ENCODE measurements at regions not wholly inside any gene's neighbourhood (a gene's known extent, or its start where the extent isn't known, plus 50 kb on each side); places are given as distances from the start of the nearest gene placed in this dataset.

GRCh38 chr1:4971666-4972065 is 317.3 kb downstream of the AJAP1 start:
- no peak for DNase-seq

GRCh38 chr1:4970532-4970931 is 316.1 kb downstream of the AJAP1 start:
- DNase-seq, result no peak

GRCh38 chr1:4969556-4970129 is 315.2 kb downstream of the AJAP1 start:
- no peak for DNase-seq

GRCh38 chr1:4965346-4966075 is 311.1 kb downstream of the AJAP1 start:
- no peak for DNase-seq

- no peak for DNase-seq
Observed at GRCh38 chr1:4964634-4965345, 310.4 kb downstream of the AJAP1 start.

- DNase-seq, result no peak
Observed at GRCh38 chr1:4963251-4963650, 308.8 kb downstream of the AJAP1 start.

GRCh38 chr1:4962836-4963235 is 308.4 kb downstream of the AJAP1 start:
- no peak for DNase-seq

- no peak for DNase-seq
Observed at GRCh38 chr1:4961935-4962645, 307.7 kb downstream of the AJAP1 start.

- DNase-seq, result no peak
Observed at GRCh38 chr1:4960782-4961475, 306.5 kb downstream of the AJAP1 start.

- DNase-seq, result no peak
Observed at GRCh38 chr1:4960336-4960735, 305.9 kb downstream of the AJAP1 start.

- no peak for DNase-seq
Observed at GRCh38 chr1:4959216-4959615, 304.8 kb downstream of the AJAP1 start.

- DNase-seq, result no peak
Observed at GRCh38 chr1:4957027-4957426, 302.6 kb downstream of the AJAP1 start.

- DNase-seq, result no peak
Observed at GRCh38 chr1:4954392-4954791, 300.0 kb downstream of the AJAP1 start.

- DNase-seq, result no peak
Observed at GRCh38 chr1:4951601-4952000, 297.2 kb downstream of the AJAP1 start.

GRCh38 chr1:4946343-4946742 is 291.9 kb downstream of the AJAP1 start:
- DNase-seq, result no peak

- no peak for DNase-seq
Observed at GRCh38 chr1:4944911-4945310, 290.5 kb downstream of the AJAP1 start.

GRCh38 chr1:4944072-4944471 is 289.7 kb downstream of the AJAP1 start:
- DNase-seq, result no peak

GRCh38 chr1:4939266-4939665 is 284.9 kb downstream of the AJAP1 start:
- no peak for DNase-seq

- DNase-seq, result no peak
Observed at GRCh38 chr1:4937876-4938534, 283.6 kb downstream of the AJAP1 start.

GRCh38 chr1:4935807-4936206 is 281.4 kb downstream of the AJAP1 start:
- DNase-seq, result no peak

GRCh38 chr1:4933232-4933631 is 278.8 kb downstream of the AJAP1 start:
- no peak for DNase-seq

GRCh38 chr1:4932311-4933030 is 278.1 kb downstream of the AJAP1 start:
- DNase-seq, result no peak

All from hematopoietic multipotent progenitor cell treated with erythropoietin and hydrocortisone succinate and interleukin-3 and kit ligand, for 4 days (in vitro differentiated cells).